A549 (cell line): ENCODE measurements at regions not wholly inside any gene's neighbourhood (a gene's known extent, or its start where the extent isn't known, plus 50 kb on each side); places are given as distances from the start of the nearest gene placed in this dataset.

Experiments used
- CHD2 ChIP-seq: fragments of 150-350 bp; IDR thresholded peaks from 2 replicates; pipeline ENCODE4 v1.6.1; 2014; ENCODE audit warnings: low read length; ENCODE audit not compliant: partially characterized antibody
- CTCF ChIP-seq: fragments of >200 bp; sonication (Bioruptor Twin); formaldehyde crosslinking; IDR thresholded peaks from 3 replicates; pipeline ENCODE4 v1.5.1; 2016
- EP300 ChIP-seq, 2 experiments: fragments of >200 bp; sonication (Bioruptor Twin); formaldehyde crosslinking; IDR thresholded peaks; 2 replicates in 1 of 2; 3 replicates in 1 of 2; pipeline ENCODE4 v1.6.1; 2016 to 2017
- HEYL ChIP-seq: fragments of 250-450 bp; sonication (Bioruptor Pico); IDR thresholded peaks from 2 replicates; pipeline ENCODE4 v1.8.0; 2021; ENCODE audit warnings: mild to moderate bottlenecking, moderate library complexity
- HOXB5 ChIP-seq: fragments of 250-450 bp; sonication (Bioruptor Pico); IDR thresholded peaks from 2 replicates; pipeline ENCODE4 v1.5.0; 2020; ENCODE audit warnings: mild to moderate bottlenecking, moderate library complexity
- KDM1A ChIP-seq: fragments of 200-600 bp; sonication (generic); IDR thresholded peaks from 2 replicates; pipeline ENCODE4 v1.6.1; 2016; ENCODE audit warnings: low read depth, mild to moderate bottlenecking
- MAZ ChIP-seq: fragments of 150-350 bp; IDR thresholded peaks from 2 replicates; pipeline ENCODE4 v1.6.1; 2014; ENCODE audit warnings: antibody characterized with exemption, low read depth, low read length, borderline replicate concordance
- POLR2A ChIP-seq: IDR thresholded peaks from 2 replicates; pipeline ENCODE4 v1.6.1; 2012; ENCODE audit warnings: mild to moderate bottlenecking, low read length
- RAD21 ChIP-seq, 2 experiments: fragments of >200 bp in 1 of 2; sonication (Bioruptor Twin) in 1 of 2; formaldehyde crosslinking in 1 of 2; IDR thresholded peaks in 1 of 2; conservative IDR thresholded peaks in 1 of 2; 2 replicates in 1 of 2; 3 replicates in 1 of 2; pipeline ENCODE4 v1.6.1; 2012 to 2018; ENCODE audit warnings: inconsistent platforms in 1 of 2
- REST ChIP-seq: fragments of 200-600 bp; sonication (generic); IDR thresholded peaks from 2 replicates; pipeline ENCODE4 v1.6.1; 2016; ENCODE audit warnings: antibody characterized with exemption, mild to moderate bottlenecking, moderate library complexity
- RNF2 ChIP-seq: fragments of 200-600 bp; sonication (generic); IDR thresholded peaks from 2 replicates; pipeline ENCODE4 v1.6.1; 2016; ENCODE audit warnings: low read depth, mild to moderate bottlenecking, antibody characterized with exemption, moderate library complexity, borderline replicate concordance
- SMC3 ChIP-seq: fragments of >200 bp; sonication (Bioruptor Twin); formaldehyde crosslinking; IDR thresholded peaks from 3 replicates; pipeline ENCODE4 v1.6.1; 2018; ENCODE audit warnings: inconsistent platforms
- USF2 ChIP-seq: fragments of 450-650 bp; IDR thresholded peaks from 2 replicates; pipeline ENCODE4 v1.6.1; 2014; ENCODE audit warnings: antibody characterized with exemption

- TF ChIP-seq EP300 (IDR thresholded peaks at IDR 0.05), result no peak
- TF ChIP-seq KDM1A, result no peak
- no peak for TF ChIP-seq REST
- peak; percentile 43; the same call in 1 of the 3 replicates for TF ChIP-seq CTCF
- no peak for TF ChIP-seq USF2
- TF ChIP-seq CHD2, result no peak
- no peak for TF ChIP-seq POLR2A
- no peak for TF ChIP-seq RNF2
- TF ChIP-seq SMC3, result peak; percentile 45; the same call in 2 of the 3 replicates
- TF ChIP-seq MAZ, result no peak
- TF ChIP-seq RAD21 (conservative IDR thresholded peaks at IDR 0.05 in 1 of 2, IDR thresholded peaks at IDR 0.05 in 1 of 2), result peak; percentile 37 to 41; a peak in 4 of 5 replicates
- no peak for TF ChIP-seq HEYL (CRISPR knock-in tag)
- no peak for TF ChIP-seq HOXB5 (CRISPR knock-in tag)
These were observed 83.0 kb upstream of the SEC61G start for GRCh38 chr7:54841772-54842697.
